Gastroesophageal sphincter (tissue), 4 donors: ENCODE measurements at regions not wholly inside any gene's neighbourhood (a gene's known extent, or its start where the extent isn't known, plus 50 kb on each side); places are given as distances from the start of the nearest gene placed in this dataset.

Source experiments
- ATAC-seq: fragments of 150-250 bp; one replicate; pipeline ENCODE4 v1.9.1; 2016; ENCODE audit warnings: mild to moderate bottlenecking, moderate library complexity
- H3K27ac ChIP-seq, 4 donors: fragments of 200-600 bp; sonication (generic) in 3 of 4; 1 replicate in 3 of 4; 2 replicates in 1 of 4; pipeline ENCODE4 v1.5.1; 2016 to 2019
- H3K27me3 ChIP-seq: fragments of 200-600 bp; sonication (generic); one replicate; pipeline ENCODE4 v1.5.1; 2019
- H3K36me3 ChIP-seq, 2 donors: fragments of 200-600 bp; sonication (generic); one replicate each; pipeline ENCODE4 v1.5.1; 2019; ENCODE audit warnings: control low read depth in 1 of 2
- H3K4me1 ChIP-seq, 3 donors: fragments of 200-600 bp; sonication (generic); 1 replicate in 2 of 3; 2 replicates in 1 of 3; pipeline ENCODE4 v1.5.1; 2016 to 2019; ENCODE audit warnings: control low read depth in 2 of 3
- H3K4me3 ChIP-seq, 2 donors: fragments of 200-600 bp; sonication (generic); one replicate each; pipeline ENCODE4 v1.5.1; 2019; ENCODE audit warnings: mild to moderate bottlenecking in 1 of 2, moderate library complexity in 1 of 2
- H3K9me3 ChIP-seq, 3 donors: fragments of 200-600 bp; sonication (generic); one replicate each; pipeline ENCODE4 v1.5.1; 2017 to 2019; ENCODE audit warnings: control low read depth in 2 of 3
- CTCF ChIP-seq, 4 experiments: fragments of 200-600 bp in 2 of 4; fragments of 450-650 bp in 2 of 4; sonication (generic) in 1 of 4; IDR thresholded peaks; one replicate each; pipeline ENCODE4 v1.5.1; 2017 to 2019; ENCODE audit warnings: antibody characterized with exemption in 4 of 4, mild to moderate bottlenecking in 2 of 4, moderate library complexity in 2 of 4
- EP300 ChIP-seq: sonication (generic); formaldehyde crosslinking; IDR thresholded peaks from one replicate; pipeline ENCODE4 v1.6.1; 2017; ENCODE audit warnings: antibody characterized with exemption, mild to moderate bottlenecking
- POLR2A ChIP-seq, 2 donors: fragments of 450-650 bp; IDR thresholded peaks; one replicate each; pipeline ENCODE4 v1.6.1; 2017; ENCODE audit warnings: antibody characterized with exemption in 2 of 2, mild to moderate bottlenecking in 2 of 2, moderate library complexity in 1 of 2
- POLR2AphosphoS5 ChIP-seq: sonication (generic); formaldehyde crosslinking; IDR thresholded peaks from one replicate; pipeline ENCODE4 v1.6.1; 2017; ENCODE audit warnings: antibody characterized with exemption
- WGBS, 2 donors: methylation state at CpG; one replicate each; pipeline ENCODE4 v1.1.5; 2018; ENCODE audit warnings: low coverage in 1 of 2; 5-methylcytosine and 5-hydroxymethylcytosine counted together

- H3K4me3 ChIP-seq = no peak overlapping the region
- H3K9me3 ChIP-seq = no peaks in the 10 kb centered on the region
- TF ChIP-seq POLR2AphosphoS5 (no peak), EP300 (no peak), CTCF (IDR thresholded peaks at IDR 0.05) (no peak), POLR2A (IDR thresholded peaks at IDR 0.05) (no peak)
- no peak for ATAC-seq
- H3K36me3 ChIP-seq = no peaks in the 10 kb centered on the region
- H3K27ac ChIP-seq = peak overlapping the region in 3 of 4 donors; percentile 59 to 79 (median 75)
- no peaks in the 10 kb centered on the region for H3K27me3 ChIP-seq
- H3K4me1 ChIP-seq = peaks cover 0 to 66% (median 17%) of the 10 kb centered on the region in 3 donors
- 73 to 96% methylated on average over 2 to 4 of the region's 4 CpGs for WGBS, 2 donors
Measured at GRCh38 chr3:193862843-193863242, 269.8 kb downstream of the OPA1 start.

- no peaks in the 10 kb centered on the region for H3K36me3 ChIP-seq
- peak overlapping the region in 3 of 4 donors; percentile 59 to 79 (median 75) for H3K27ac ChIP-seq
- ATAC-seq = peak; percentile 84
- no peak overlapping the region for H3K4me3 ChIP-seq
- H3K9me3 ChIP-seq = no peaks in the 10 kb centered on the region
- H3K4me1 ChIP-seq = peaks cover 0 to 57% (median 17%) of the 10 kb centered on the region in 3 donors
- TF ChIP-seq CTCF (IDR thresholded peaks at IDR 0.05) (no peak), POLR2AphosphoS5 (no peak), EP300 (no peak), POLR2A (IDR thresholded peaks at IDR 0.05) (no peak)
- no peaks in the 10 kb centered on the region for H3K27me3 ChIP-seq
- WGBS, 2 donors = 57 to 92% methylated on average over 6 to 8 of the region's 9 CpGs
Measured at GRCh38 chr3:193863657-193864357, 270.8 kb downstream of the OPA1 start.

- 75 to 86% methylated on average over 1 of the region's 1 CpG for WGBS, 2 donors
- no peak for ATAC-seq
- TF ChIP-seq CTCF (IDR thresholded peaks at IDR 0.05) (no peak), EP300 (no peak), POLR2A (IDR thresholded peaks at IDR 0.05) (no peak), POLR2AphosphoS5 (no peak)
- Histone ChIP-seq H3K36me3 (no peaks in the 10 kb centered on the region), H3K27me3 (peaks cover 10% of the 10 kb centered on the region), H3K27ac (peak overlapping the region in 3 of 4 donors; percentile 68 to 79 (median 68)), H3K4me1 (peaks cover 0 to 55% (median 17%) of the 10 kb centered on the region in 3 donors), H3K4me3 (no peak overlapping the region), H3K9me3 (no peaks in the 10 kb centered on the region)
Measured at GRCh38 chr3:193865339-193865738, 270.6 kb upstream of the HES1 start.

GRCh38 chr3:193865896-193866480 is 270.0 kb upstream of the HES1 start:
- no peak overlapping the region for H3K4me3 ChIP-seq
- no peak for TF ChIP-seq CTCF (IDR thresholded peaks at IDR 0.05)
- TF ChIP-seq POLR2AphosphoS5 = no peak
- no peak for TF ChIP-seq EP300
- peaks cover 14% of the 10 kb centered on the region for H3K27me3 ChIP-seq
- ATAC-seq = no peak
- peaks cover 0 to 55% (median 17%) of the 10 kb centered on the region in 3 donors for H3K4me1 ChIP-seq
- no peaks in the 10 kb centered on the region for H3K36me3 ChIP-seq
- 32 to 37% methylated on average over 4 of the region's 4 CpGs for WGBS, 2 donors
- no peaks in the 10 kb centered on the region for H3K9me3 ChIP-seq
- peak overlapping the region; percentile 19 to 79 (median 68) for H3K27ac ChIP-seq

GRCh38 chr3:193868590-193868989 is 267.4 kb upstream of the HES1 start:
- no peak overlapping the region for H3K4me3 ChIP-seq
- H3K27me3 ChIP-seq = peaks cover 14% of the 10 kb centered on the region
- WGBS, 2 donors = 98 to 100% methylated on average over 2 to 7 of the region's 7 CpGs

More at GRCh38 chr3:193868590-193868989, 267.4 kb upstream of the HES1 start:
- Histone ChIP-seq H3K36me3 (no peaks in the 10 kb centered on the region), H3K9me3 (no peaks in the 10 kb centered on the region), H3K27ac (no peak overlapping the region), H3K4me1 (peaks cover 0 to 35% (median 14%) of the 10 kb centered on the region in 3 donors)
- no peak for ATAC-seq
- TF ChIP-seq EP300 (no peak), CTCF (IDR thresholded peaks at IDR 0.05) (no peak), POLR2AphosphoS5 (no peak), POLR2A (IDR thresholded peaks at IDR 0.05) (no peak)
